CD14-positive monocyte (primary cell): ENCODE measurements at regions not wholly inside any gene's neighbourhood (a gene's known extent, or its start where the extent isn't known, plus 50 kb on each side); places are given as distances from the start of the nearest gene placed in this dataset.

Source experiments
- DNase-seq, 3 donors: peaks; one replicate each; pipeline ENCODE4 v3.0.0-alpha.2; 2011 to 2022
- H2AFZ ChIP-seq: 2 replicates; pipeline ENCODE4 v1.6.0; 2012; ENCODE audit warnings: mild to moderate bottlenecking, low read depth, low read length, inconsistent platforms; ENCODE audit not compliant: insufficient read depth, poor library complexity, severe bottlenecking
- H3K27ac ChIP-seq, 2 donors: 1 replicate in 1 of 2; 2 replicates in 1 of 2; pipeline ENCODE4 v1.5.1; 2012 to 2013; ENCODE audit warnings: low read length in 2 of 2, control low read depth in 1 of 2, inconsistent platforms in 1 of 2, low read depth in 1 of 2, mild to moderate bottlenecking in 1 of 2
- H3K27me3 ChIP-seq, 2 donors: one replicate each; pipeline versions ENCODE4 v1.6.0 to v1.6.1; 2011 to 2013; ENCODE audit warnings: low read length in 2 of 2; ENCODE audit not compliant: control insufficient read depth in 2 of 2, insufficient read depth in 2 of 2
- H3K36me3 ChIP-seq, 2 donors: replicated peaks in 1 of 2; 1 replicate in 1 of 2; 2 replicates in 1 of 2; pipeline versions ENCODE4 v1.5.1 to v1.6.1; 2012 to 2013; ENCODE audit warnings: low read length in 2 of 2, control low read depth in 1 of 2, inconsistent platforms in 1 of 2, mild to moderate bottlenecking in 1 of 2; ENCODE audit not compliant: insufficient read depth in 2 of 2, control insufficient read depth in 1 of 2
- H3K4me1 ChIP-seq, 2 donors: 1 replicate in 1 of 2; 2 replicates in 1 of 2; pipeline versions ENCODE4 v1.5.1 to v1.6.1; 2012 to 2013; ENCODE audit warnings: low read length in 2 of 2, control low read depth in 1 of 2, inconsistent platforms in 1 of 2, mild to moderate bottlenecking in 1 of 2, moderate library complexity in 1 of 2; ENCODE audit not compliant: insufficient read depth in 2 of 2, control insufficient read depth in 1 of 2
- H3K4me2 ChIP-seq: replicated peaks from 2 replicates; pipeline ENCODE3; 2012; ENCODE audit warnings: low read length, moderate library complexity, mild to moderate bottlenecking; ENCODE audit not compliant: poor library complexity, severe bottlenecking; ENCODE audit errors: extremely low read depth
- H3K4me3 ChIP-seq, 3 experiments: fragments of 200-600 bp in 1 of 3; sonication (generic) in 1 of 3; replicated peaks in 1 of 3; 1 replicate in 2 of 3; 2 replicates in 1 of 3; pipeline ENCODE4 v1.5.1; 2011 to 2013; ENCODE audit warnings: low read length in 3 of 3, mild to moderate bottlenecking in 3 of 3, control low read depth in 2 of 3, low read depth in 2 of 3, inconsistent platforms in 1 of 3, moderate library complexity in 1 of 3
- H3K79me2 ChIP-seq: 2 replicates; pipeline ENCODE4 v1.6.0; 2012; ENCODE audit warnings: mild to moderate bottlenecking, control low read depth, inconsistent platforms, low read length, moderate library complexity; ENCODE audit not compliant: insufficient read depth
- H3K9ac ChIP-seq: 2 replicates; pipeline ENCODE4 v1.6.0; 2017; ENCODE audit warnings: low read length, mild to moderate bottlenecking; ENCODE audit not compliant: insufficient read depth, poor library complexity, severe bottlenecking
- H3K9me3 ChIP-seq, 2 donors: replicated peaks in 1 of 2; 1 replicate in 1 of 2; 2 replicates in 1 of 2; pipeline versions ENCODE4 v1.5.1 to v1.6.1; 2012 to 2013; ENCODE audit warnings: low read length in 2 of 2, control low read depth in 1 of 2; ENCODE audit not compliant: control insufficient read depth in 1 of 2, insufficient read depth in 1 of 2
- H4K20me1 ChIP-seq: 2 replicates; pipeline ENCODE4 v1.6.0; 2012; ENCODE audit warnings: mild to moderate bottlenecking, low read length, control low read depth, moderate library complexity; ENCODE audit not compliant: insufficient read depth
- H3K27ac Mint-ChIP-seq, 7 donors: one replicate each; pipeline ENCODE4 v1.8.0; 2020; ENCODE audit warnings: mild to moderate bottlenecking in 7 of 7, mixed read lengths in 7 of 7, moderate library complexity in 6 of 7, inconsistent platforms in 2 of 7
- H3K27me3 Mint-ChIP-seq, 3 donors: one replicate each; pipeline ENCODE4 v1.8.0; 2021 to 2022; ENCODE audit warnings: low read depth in 3 of 3, mild to moderate bottlenecking in 3 of 3, mixed read lengths in 3 of 3, moderate library complexity in 3 of 3, inconsistent platforms in 1 of 3
- H3K36me3 Mint-ChIP-seq, 2 donors: one replicate each; pipeline ENCODE4 v1.8.0; 2020; ENCODE audit warnings: mixed read lengths in 2 of 2, inconsistent platforms in 1 of 2, mild to moderate bottlenecking in 1 of 2
- H3K4me1 Mint-ChIP-seq: one replicate; pipeline ENCODE4 v1.8.0; 2020; ENCODE audit warnings: mild to moderate bottlenecking, mixed read lengths
- H3K4me3 Mint-ChIP-seq, 2 donors: one replicate each; pipeline ENCODE4 v1.8.0; 2020; ENCODE audit warnings: mild to moderate bottlenecking in 2 of 2, mixed read lengths in 2 of 2, moderate library complexity in 1 of 2
- H3K9me3 Mint-ChIP-seq, 7 donors: one replicate each; pipeline ENCODE4 v1.8.0; 2020 to 2022; ENCODE audit warnings: mixed read lengths in 7 of 7, mild to moderate bottlenecking in 6 of 7, moderate library complexity in 6 of 7, inconsistent platforms in 2 of 7
- CTCF ChIP-seq: fragments of 200-600 bp; IDR thresholded peaks from one replicate; pipeline ENCODE4 v1.8.0; 2022; ENCODE audit warnings: antibody characterized with exemption, mild to moderate bottlenecking
- WGBS: methylation state at CpG from one replicate; pipeline ENCODE4 v1.1.5; 2013; ENCODE audit warnings: missing lambda C conversion rate; ENCODE audit not compliant: insufficient coverage; 5-methylcytosine and 5-hydroxymethylcytosine counted together
- intact Hi-C, 2 donors: fragments of 100-400 bp; cut with micrococcal nuclease; formaldehyde crosslinking; loops; one replicate each; pipeline versions ENCODE4 v1.15.0 to v1.15.1; 2023

- Mint-ChIP-seq H3K27me3 (no peaks in the 10 kb centered on the region), H3K4me3 (no peak overlapping the region), H3K4me1 (no peaks in the 10 kb centered on the region), H3K27ac (no peak overlapping the region), H3K36me3 (no peaks in the 10 kb centered on the region), H3K9me3 (peaks cover 0 to 4% (median 3%) of the 10 kb centered on the region in 7 donors)
- Histone ChIP-seq H3K4me2 (no peak overlapping the region), H3K9me3 (no peaks in the 10 kb centered on the region), H3K9ac (no peak overlapping the region), H2AFZ (no peak overlapping the region), H4K20me1 (no peaks in the 10 kb centered on the region), H3K79me2 (no peaks in the 10 kb centered on the region), H3K27me3 (no peaks in the 10 kb centered on the region), H3K4me1 (no peaks in the 10 kb centered on the region), H3K36me3 (no peaks in the 10 kb centered on the region), H3K27ac (no peak overlapping the region), H3K4me3 (no peak overlapping the region)
- intact Hi-C loops, result no loop called here
- 95% methylated on average over 4 of the region's 6 CpGs for WGBS
- no peak for TF ChIP-seq CTCF
- no peak for DNase-seq
These were observed 274.9 kb upstream of the GK2 start for GRCh38 chr4:79682801-79683530.

GRCh38 chr4:79682161-79682560, 274.1 kb upstream of the GK2 start:
- TF ChIP-seq CTCF, result no peak
- H3K9me3 Mint-ChIP-seq, result peaks cover 0 to 4% (median 3%) of the 10 kb centered on the region in 7 donors
- H3K36me3 Mint-ChIP-seq, result no peaks in the 10 kb centered on the region
- no peak overlapping the region for H3K4me3 Mint-ChIP-seq
- no peak overlapping the region for H2AFZ ChIP-seq
- H3K4me3 ChIP-seq, result no peak overlapping the region
- H3K27ac Mint-ChIP-seq, result no peak overlapping the region
- H3K36me3 ChIP-seq, result no peaks in the 10 kb centered on the region
- H3K4me2 ChIP-seq, result no peak overlapping the region
- intact Hi-C loops, result no loop called here
- no peaks in the 10 kb centered on the region for H3K4me1 Mint-ChIP-seq
- H3K9me3 ChIP-seq, result no peaks in the 10 kb centered on the region
- H3K4me1 ChIP-seq, result no peaks in the 10 kb centered on the region
- H3K27me3 Mint-ChIP-seq, result no peaks in the 10 kb centered on the region
- H3K9ac ChIP-seq, result no peak overlapping the region
- no peaks in the 10 kb centered on the region for H3K27me3 ChIP-seq
- H4K20me1 ChIP-seq, result no peaks in the 10 kb centered on the region
- DNase-seq, result no peak
- H3K79me2 ChIP-seq, result no peaks in the 10 kb centered on the region
- WGBS, result 100% methylated on average over 3 of the region's 4 CpGs
- H3K27ac ChIP-seq, result no peak overlapping the region
